22Rv1 (cell line): ENCODE measurements at regions not wholly inside any gene's neighbourhood (a gene's known extent, or its start where the extent isn't known, plus 50 kb on each side); places are given as distances from the start of the nearest gene placed in this dataset.

ENCODE experiments used
- H3K27ac ChIP-seq: fragments of 450-650 bp; 2 replicates; pipeline ENCODE4 v1.5.1; 2017
- CTCF ChIP-seq: fragments of 450-650 bp; IDR thresholded peaks from 2 replicates; pipeline ENCODE4 v1.5.1; 2017; ENCODE audit warnings: mild to moderate bottlenecking
- ZFX ChIP-seq: fragments of 450-650 bp; IDR thresholded peaks from 2 replicates; pipeline ENCODE4 v1.6.1; 2017; ENCODE audit warnings: antibody characterized with exemption, borderline replicate concordance

- TF ChIP-seq ZFX (no peak), CTCF (no peak)
- no peak overlapping the region for H3K27ac ChIP-seq
These were observed 393.0 kb downstream of the FSCB start for GRCh38 chr14:44113769-44114730.

GRCh38 chr14:44112774-44113460, 394.2 kb downstream of the FSCB start:
- TF ChIP-seq CTCF = no peak
- TF ChIP-seq ZFX = no peak
- no peak overlapping the region for H3K27ac ChIP-seq

- TF ChIP-seq CTCF = no peak
- no peak for TF ChIP-seq ZFX
- H3K27ac ChIP-seq = no peak overlapping the region
These were observed 398.0 kb downstream of the FSCB start for GRCh38 chr14:44109036-44109435.

GRCh38 chr14:44108601-44109000, 398.5 kb downstream of the FSCB start:
- TF ChIP-seq ZFX (no peak), CTCF (no peak)
- H3K27ac ChIP-seq = no peak overlapping the region

- TF ChIP-seq ZFX (no peak), CTCF (no peak)
- H3K27ac ChIP-seq = no peak overlapping the region
These were observed 399.9 kb downstream of the FSCB start for GRCh38 chr14:44107156-44107555.

- TF ChIP-seq CTCF (no peak), ZFX (no peak)
- H3K27ac ChIP-seq = no peak overlapping the region
These were observed 407.2 kb downstream of the FSCB start for GRCh38 chr14:44099743-44100488.

GRCh38 chr14:44081146-44081545, 425.9 kb downstream of the FSCB start:
- TF ChIP-seq ZFX = no peak
- no peak for TF ChIP-seq CTCF
- H3K27ac ChIP-seq = no peak overlapping the region
